Sigmoid colon (tissue), 4 donors: ENCODE measurements at regions not wholly inside any gene's neighbourhood (a gene's known extent, or its start where the extent isn't known, plus 50 kb on each side); places are given as distances from the start of the nearest gene placed in this dataset.

Experiments
- CTCF ChIP-seq, 4 experiments: fragments of 450-650 bp in 3 of 4; fragments of 200-600 bp in 1 of 4; IDR thresholded peaks; one replicate each; pipeline ENCODE4 v1.5.1; 2016 to 2019; ENCODE audit warnings: antibody characterized with exemption in 4 of 4, mild to moderate bottlenecking in 3 of 4, moderate library complexity in 2 of 4
- EP300 ChIP-seq, 4 donors: sonication (generic); formaldehyde crosslinking; IDR thresholded peaks; one replicate each; pipeline ENCODE4 v1.6.1; 2017; ENCODE audit warnings: antibody characterized with exemption in 4 of 4
- POLR2A ChIP-seq, 2 donors: fragments of 450-650 bp; IDR thresholded peaks; one replicate each; pipeline ENCODE4 v1.6.1; 2016; ENCODE audit warnings: antibody characterized with exemption in 2 of 2, mild to moderate bottlenecking in 2 of 2, moderate library complexity in 2 of 2

- no peak for TF ChIP-seq CTCF (IDR thresholded peaks at IDR 0.05)
- TF ChIP-seq EP300 (IDR thresholded peaks at IDR 0.05), result no peak
- TF ChIP-seq POLR2A (IDR thresholded peaks at IDR 0.05), result no peak
Observed at GRCh38 chr13:78762825-78763224, 103.9 kb upstream of the OBI1 start.
